ENCODE measurements at regions not wholly inside any gene's neighbourhood (a gene's known extent, or its start where the extent isn't known, plus 50 kb on each side); places are given as distances from the start of the nearest gene placed in this dataset.
"Not testable (repeated sequence)": the region's sequence is repeated elsewhere in the genome, so short reads cannot be mapped to it uniquely, and the experiment has no call there.

DNA sequence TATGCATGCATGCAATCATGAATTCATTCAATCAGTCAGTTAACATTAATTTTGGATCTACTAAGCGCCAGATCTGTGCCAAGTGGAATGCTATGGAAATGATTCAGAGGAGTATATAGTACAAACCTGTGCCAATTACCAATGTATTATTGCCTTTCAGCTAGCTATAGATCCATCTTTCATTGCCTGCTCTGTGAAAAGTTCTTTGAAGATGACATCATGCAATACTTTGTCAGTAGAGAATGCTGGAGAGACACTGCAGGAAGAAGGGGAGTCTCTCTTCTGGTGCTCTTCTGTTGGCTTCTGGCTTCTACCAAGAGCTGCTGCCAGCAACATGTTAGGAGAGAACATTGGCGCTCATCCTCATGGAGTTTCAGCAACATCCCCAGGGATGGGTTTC is 81.0 kb upstream of the LMCD1 start:
- DNase-seq (ENCODE audit: low read depth in 2 of 2) = no peak

DNA sequence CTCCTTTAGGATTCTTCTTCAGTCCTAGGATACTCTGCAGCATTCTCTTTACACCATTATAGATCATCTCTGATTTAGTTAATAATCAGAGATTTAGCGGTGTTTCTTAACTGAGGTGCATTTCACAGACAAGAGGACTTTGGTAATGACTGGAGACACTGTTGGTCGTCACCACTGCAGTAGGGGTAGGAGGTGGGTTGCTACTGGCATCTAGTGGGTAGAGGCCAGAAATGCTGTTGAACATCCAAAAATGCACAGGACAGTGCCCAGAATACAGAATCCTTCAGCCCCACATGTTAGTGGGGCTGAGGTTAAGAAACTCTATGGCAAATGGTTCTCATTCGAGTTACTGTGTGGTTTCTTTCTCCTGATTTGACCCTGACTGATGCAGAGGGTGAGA is 80.4 kb upstream of the LMCD1 start:
- no peak for DNase-seq (ENCODE audit: low read depth in 2 of 2)

DNA sequence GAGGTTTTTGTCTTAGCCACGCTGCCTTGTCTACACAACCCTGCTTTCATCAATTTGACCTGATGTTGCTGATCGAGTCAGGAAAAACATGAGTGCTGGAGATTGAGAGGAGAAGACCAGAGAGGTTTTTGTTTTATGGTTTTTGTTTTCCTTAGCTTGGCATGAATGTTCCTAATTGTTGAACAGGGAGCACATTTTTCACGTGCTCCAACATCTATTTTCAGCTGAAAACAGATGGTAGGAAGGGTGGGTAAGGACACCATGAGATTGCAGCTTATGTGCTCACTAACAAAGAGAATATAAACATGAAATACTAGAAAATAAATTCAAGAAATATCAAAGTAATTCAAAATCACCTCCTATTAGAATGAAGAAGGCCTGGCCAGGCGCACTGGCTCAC is 79.9 kb upstream of the LMCD1 start:
- no peak for DNase-seq (ENCODE audit: low read depth in 2 of 2)

DNA sequence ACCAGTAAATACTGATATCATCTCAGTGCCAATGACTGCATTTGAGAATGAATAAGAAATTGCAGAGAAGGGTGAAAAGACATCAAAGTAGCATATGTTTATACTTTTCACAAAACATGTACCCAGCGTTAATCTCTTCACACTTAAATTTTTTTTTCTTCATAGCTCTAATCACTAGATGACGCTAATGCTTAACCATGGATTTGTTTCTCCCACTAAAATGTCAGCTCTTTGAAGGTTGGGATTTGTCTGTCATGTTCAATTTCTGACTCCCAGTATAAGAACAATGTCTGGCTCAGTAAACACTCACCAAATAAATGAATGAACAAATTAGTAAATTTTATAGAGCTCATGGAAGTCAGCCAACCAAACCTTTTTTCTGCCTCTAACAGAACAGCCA is 78.3 kb upstream of the LMCD1 start:
- DNase-seq (ENCODE audit: low read depth in 2 of 2) = no peak

DNA sequence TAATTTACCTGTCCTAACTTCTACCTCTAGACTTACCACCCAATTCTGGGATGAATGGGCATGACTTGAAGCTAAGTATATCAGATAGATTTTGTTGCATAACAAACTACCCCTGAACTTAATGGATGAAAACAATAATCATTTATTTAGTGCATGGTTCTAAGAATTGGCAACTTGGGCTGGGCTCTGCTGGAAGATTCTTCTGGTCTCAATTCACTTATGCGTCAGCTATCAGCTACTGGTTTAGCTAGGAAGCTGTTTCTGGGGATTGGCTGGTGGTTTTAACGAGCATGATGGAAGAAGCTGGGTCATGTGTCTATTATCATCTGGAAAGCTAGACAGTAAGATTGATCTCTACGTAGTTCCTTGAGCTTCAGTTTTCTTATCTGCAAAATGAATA is 77.3 kb upstream of the LMCD1 start:
- no peak for DNase-seq (ENCODE audit: low read depth in 2 of 2)

DNA sequence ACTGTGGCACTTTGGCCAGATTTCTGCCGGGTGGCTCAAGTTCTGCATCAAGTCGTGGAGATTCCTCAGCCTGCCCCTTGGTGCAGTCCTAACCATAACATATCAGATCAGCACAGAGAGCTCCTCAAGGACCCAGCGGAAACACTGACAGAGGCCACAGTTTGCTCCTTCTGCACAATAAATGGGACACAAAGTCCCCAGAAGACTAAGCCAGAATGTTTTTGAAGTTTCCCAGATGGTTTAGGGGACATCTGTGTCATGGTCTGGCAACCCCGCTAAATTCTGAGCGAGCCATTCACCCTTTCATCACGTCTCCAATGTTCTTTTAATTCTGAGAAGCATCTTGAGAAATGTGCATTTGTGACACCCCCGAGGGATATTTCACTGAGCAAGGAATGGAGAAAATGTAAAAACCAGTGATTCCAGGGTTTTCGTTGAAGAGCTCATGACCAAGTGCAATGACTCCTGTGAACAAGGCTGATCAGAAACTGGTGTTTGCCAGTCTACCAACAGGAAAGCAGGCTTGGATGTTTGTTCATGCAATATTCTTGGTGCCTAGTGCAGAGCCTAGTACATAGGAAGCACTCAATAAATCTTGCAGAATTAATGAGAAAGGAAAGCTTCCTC is 64.8 kb upstream of the LMCD1 start:
- DNase-seq (ENCODE audit: low read depth in 2 of 2) = no peak

DNA sequence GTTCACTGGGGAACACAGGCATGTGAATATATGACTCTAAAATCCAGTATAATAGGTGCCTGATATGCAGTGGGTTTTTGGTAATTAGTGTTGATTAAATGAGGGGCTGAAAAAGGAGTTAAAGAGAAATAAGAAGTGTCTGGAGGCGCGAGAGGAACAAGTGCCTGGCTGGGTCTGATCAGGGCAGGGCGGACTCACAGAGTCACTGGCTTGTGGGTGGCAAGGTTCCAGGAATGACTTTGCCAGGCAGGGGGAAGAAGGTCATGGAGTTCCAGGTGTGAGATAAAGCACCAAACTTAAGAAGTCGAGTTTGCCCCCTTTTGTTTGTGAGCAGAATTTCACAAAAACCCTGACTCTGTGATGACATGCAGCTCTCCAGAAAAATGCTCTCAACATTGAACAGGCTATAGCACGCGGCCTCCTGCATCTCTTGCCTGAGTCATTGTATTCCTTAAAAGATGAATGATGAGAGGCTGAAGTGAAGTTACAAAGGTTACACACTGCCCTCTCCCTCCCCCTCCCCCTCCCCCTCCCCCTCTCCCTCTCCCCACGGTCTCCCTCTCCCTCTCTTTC is 63.0 kb upstream of the LMCD1 start:
- no peak for DNase-seq (ENCODE audit: low read depth in 2 of 2)

DNA sequence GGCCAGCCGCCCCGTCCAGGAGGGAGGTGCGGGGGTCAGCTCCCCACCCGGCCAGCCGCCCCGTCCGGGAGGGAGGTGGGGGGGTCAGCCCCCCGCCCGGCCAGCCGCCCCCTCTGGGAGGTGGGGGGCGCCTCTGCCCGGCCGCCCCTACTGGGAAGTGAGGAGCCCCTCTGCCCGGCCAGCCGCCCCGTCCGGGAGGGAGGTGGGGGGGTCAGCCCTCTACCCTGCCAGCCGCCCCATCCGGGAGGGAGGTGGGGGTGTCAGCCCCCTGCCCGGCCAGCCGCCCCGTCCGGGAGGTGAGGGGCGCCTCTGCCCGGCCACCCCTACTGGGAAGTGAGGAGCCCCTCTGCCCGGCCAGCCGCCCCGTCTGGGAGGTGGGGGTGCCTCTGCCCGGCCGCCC is 61.5 kb upstream of the LMCD1 start:
- DNase-seq (ENCODE audit: low read depth in 2 of 2) = not testable (repeated sequence)

DNA sequence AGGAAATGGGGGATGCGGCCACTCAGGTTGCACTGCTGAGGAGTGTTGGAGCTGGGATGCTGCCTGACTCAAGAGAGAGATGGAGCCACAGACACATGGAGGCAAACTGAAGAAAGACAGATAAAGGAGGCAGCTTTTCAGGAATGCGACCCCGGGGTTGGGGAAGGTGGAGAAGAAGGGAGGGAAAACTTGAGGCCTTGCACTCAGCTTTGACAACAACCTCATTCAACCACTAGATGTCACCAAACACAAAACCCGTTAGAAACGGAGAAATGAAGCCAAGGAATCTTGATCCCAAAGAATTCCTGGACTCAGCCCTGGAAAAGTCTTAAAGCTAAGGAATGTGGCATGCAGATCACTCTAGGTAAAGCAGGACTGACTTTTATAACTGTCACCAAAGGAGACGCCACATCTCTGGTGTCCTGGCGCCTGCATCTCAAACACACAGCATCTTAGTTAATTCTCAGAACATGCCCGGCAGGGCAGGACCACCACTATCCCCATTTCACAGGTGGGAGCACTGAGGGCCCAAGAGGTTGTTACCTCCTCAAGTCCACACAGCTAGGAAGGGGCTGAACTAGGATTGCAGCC is 59.6 kb upstream of the LMCD1 start:
- peak in 1 of 2 donors; percentile 77 for DNase-seq (ENCODE audit: low read depth in 2 of 2)

DNA sequence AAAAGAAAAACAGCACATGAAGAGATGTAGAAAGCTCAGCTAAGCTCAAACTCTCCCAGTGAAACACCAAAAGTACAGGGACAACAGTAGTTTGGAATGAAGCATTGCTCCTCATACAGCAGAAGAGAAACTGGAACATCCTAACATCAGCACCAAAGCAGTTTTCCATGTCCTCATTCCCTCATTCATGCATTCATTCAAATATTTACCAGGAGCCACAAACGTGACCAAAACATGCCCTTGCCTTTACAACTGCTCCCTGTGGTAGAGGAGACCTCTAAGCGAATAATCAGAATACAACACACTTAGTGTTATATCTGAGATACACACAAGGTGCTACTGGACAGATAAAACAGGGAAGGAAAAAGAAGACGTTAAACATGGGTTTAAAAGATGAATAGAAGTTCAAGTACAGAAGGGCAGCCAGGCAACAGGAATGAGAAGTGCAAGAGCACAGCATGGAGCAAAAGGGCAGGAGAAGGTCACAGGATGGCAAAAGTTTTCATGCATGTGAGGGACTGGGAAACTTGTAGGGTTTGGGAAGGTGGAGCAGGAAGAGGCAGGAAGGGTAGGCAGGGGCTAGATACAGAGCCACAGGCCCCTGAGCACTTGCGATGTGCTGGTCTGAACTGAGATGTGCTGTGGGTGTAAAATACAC is 58.5 kb upstream of the LMCD1 start:
- no peak for DNase-seq (ENCODE audit: low read depth in 2 of 2)

DNA sequence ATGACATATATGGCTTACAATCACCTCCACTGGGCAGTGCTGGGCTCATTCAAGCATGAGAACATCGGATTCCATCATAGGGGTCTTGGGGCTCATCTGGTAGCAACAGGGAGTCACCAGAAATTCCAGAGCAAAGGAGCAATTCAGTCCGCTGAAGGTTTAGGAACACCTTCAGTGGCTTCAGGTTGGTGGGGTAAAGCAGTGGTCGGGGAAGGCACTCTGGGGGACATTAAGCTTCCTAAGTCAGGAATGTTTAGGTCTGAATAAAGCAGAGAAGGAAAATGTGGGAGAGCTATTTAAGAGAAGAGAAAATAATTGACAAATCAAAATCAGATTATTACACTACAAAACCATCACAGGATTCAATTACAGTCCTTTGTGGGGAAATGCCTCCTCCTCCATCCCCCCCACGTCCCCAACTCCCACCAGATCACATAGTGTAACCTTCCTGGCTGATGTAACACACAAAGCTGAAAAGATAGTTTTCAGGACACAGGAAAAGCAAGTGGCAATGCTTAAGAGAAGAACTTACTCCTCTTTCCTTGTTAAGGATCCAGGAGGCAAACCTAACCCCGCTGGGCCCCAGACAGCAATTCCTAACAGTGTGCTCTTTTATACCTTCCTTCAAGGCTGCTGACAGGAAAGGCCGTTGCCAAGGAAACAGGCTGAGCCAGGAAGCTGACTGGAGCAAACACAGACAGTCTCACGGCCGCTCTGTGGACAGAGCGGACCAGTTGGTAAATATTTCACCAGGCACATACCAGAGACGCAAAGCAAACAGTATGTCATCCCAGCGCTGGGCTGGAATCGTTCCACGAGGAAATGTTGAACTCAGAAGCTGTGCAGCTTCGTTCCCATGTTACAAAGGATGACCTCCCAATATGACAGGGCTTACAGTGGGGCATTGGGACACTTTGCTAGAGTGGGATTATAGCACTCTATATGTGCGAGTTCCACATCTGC is 57.5 kb upstream of the LMCD1 start:
- peak; percentile 99 to 100 for DNase-seq (ENCODE audit: low read depth in 2 of 2)

DNA sequence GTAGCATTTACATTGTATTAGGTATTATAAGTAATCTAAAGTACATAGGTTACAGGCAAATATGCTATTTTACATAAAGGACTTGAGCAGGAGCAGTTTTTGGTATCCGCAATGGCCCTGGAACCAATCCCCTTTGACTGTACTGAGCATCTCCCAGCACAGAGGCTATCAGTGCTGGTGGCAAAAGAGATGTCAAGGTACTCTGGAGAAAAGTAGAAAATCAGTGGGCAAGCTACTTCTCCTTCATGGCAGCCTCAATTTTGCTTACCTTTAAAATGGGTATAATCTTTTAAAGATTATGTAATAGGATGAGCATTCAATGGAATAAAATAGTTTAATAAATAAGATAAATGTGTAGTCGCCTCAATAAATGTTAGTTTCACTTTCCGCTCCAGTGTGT is 56.7 kb upstream of the LMCD1 start:
- DNase-seq (ENCODE audit: low read depth in 2 of 2) = no peak

DNA sequence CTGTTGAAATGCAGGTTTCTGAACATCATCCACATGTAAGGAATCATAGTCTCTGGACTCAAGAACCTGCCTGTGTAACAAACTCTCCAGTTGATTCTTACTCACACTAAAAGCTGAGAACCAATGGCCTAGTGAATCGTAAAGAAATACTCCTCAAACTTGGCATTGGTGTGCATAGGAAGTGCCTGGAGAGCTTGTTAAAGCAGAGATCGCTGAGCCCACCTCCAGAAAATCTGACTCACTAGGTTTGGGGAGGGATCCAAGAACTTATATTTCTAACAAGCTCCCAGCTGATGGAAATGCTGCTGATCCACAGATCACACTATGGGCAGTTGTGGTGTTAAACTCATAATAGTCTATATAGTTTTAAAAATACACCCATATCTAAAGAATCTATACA is 55.8 kb upstream of the LMCD1 start:
- DNase-seq (ENCODE audit: low read depth in 2 of 2) = peak; percentile 96 to 99

DNA sequence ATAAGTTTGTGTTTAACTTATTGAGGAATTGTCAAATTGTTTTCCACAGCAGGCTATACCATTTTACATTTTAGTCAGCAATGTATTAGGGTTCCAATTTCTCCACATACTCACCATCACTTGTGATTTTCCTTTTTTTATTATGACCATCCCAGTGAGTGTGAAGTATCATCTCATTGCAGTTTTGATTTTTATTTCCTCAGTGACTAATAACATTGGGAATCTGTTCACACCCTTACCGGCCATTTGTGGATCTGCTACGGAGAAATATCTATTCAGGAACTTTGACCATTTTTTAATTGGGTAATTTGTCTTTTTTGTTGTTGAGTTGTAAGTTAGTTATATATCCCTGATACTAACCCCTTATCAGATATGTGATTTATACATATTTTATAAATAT is 54.8 kb upstream of the LMCD1 start:
- DNase-seq (ENCODE audit: low read depth in 2 of 2) = no peak

DNA sequence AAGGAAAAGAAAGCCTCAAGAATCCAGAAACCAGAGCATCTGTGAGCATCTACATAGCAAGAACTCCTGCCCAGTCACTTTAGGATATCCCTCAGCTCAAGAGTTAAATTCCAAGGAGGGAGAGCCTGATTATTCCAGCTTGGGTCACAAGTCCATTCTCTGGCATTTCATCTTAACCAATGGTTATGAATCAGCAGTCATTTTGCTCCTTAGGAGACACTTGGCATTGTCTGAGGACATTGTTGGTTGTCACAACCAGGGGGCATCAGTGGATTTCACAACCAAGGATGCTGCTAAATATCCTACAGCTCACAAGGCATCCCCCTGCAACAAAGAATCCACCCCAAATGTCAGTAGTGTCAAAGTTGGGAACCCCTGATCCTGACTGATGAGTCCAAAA is 51.0 kb upstream of the LMCD1 start:
- no peak for DNase-seq (ENCODE audit: low read depth in 2 of 2)

DNA sequence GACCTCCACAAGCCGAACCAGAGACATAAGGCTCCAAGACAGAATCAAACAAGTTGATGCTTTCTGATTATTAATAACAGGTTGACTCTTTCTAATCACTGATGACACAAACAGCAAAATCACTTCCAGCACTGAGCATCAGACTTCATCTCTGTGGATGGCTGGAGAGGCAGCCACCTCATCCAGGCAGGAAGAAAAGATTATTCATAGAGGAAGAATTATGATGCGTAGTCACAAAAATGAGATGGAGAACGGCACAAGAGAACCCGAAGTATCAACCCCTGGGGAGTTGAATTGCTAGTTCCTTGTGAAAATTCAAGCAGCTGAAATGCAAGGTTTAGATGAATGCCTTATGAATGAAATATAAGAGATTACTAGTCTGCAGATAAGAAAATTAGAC is 49.9 kb upstream of the LMCD1 start:
- no peak for DNase-seq (ENCODE audit: low read depth in 2 of 2)

Measured in dermis microvascular lymphatic vessel endothelial cell (primary cell).